ENCODE measurements at regions not wholly inside any gene's neighbourhood (a gene's known extent, or its start where the extent isn't known, plus 50 kb on each side); places are given as distances from the start of the nearest gene placed in this dataset.

GRCh38 chr12:60169904-60170303 is 574.1 kb downstream of the SLC16A7 start:
- TF ChIP-seq CTCF (IDR thresholded peaks at IDR 0.05) (no peak), POLR2A (IDR thresholded peaks at IDR 0.05) (no peak)

Measured in adrenal gland (tissue), 5 donors.